ENCODE measurements at regions not wholly inside any gene's neighbourhood (a gene's known extent, or its start where the extent isn't known, plus 50 kb on each side); places are given as distances from the start of the nearest gene placed in this dataset.

GRCh38 chr18:67733088-67733487, 216.6 kb upstream of the DSEL start:
- H3K27me3 ChIP-seq (replicated peaks; ENCODE audit: control insufficient read depth, insufficient read depth, low read length), result no peaks in the 10 kb centered on the region
- no peak for DNase-seq (ENCODE audit: extremely low read depth, insufficient read length)

GRCh38 chr18:67731851-67732250, 215.3 kb upstream of the DSEL start:
- no peak for DNase-seq (ENCODE audit: extremely low read depth, insufficient read length)
- Histone ChIP-seq H3K36me3 (ENCODE audit: control insufficient read depth, insufficient read depth, low read length) (no peaks in the 10 kb centered on the region), H3K4me3 (replicated peaks; ENCODE audit: low read depth, low read length) (no peak overlapping the region), H3K27me3 (replicated peaks; ENCODE audit: control insufficient read depth, insufficient read depth, low read length) (no peaks in the 10 kb centered on the region)
- TF ChIP-seq CTCF (IDR thresholded peaks at IDR 0.05; ENCODE audit: insufficient read depth, low read length, poor library complexity, severe bottlenecking), result no peak

More at GRCh38 chr18:67733088-67733487, 216.6 kb upstream of the DSEL start:
- Histone ChIP-seq H3K36me3 (ENCODE audit: control insufficient read depth, insufficient read depth, low read length) (no peaks in the 10 kb centered on the region), H3K4me3 (replicated peaks; ENCODE audit: low read depth, low read length) (no peak overlapping the region)
- TF ChIP-seq CTCF (IDR thresholded peaks at IDR 0.05; ENCODE audit: insufficient read depth, low read length, poor library complexity, severe bottlenecking), result no peak

GRCh38 chr18:67730886-67731285, 214.4 kb upstream of the DSEL start:
- DNase-seq (ENCODE audit: extremely low read depth, insufficient read length), result no peak

GRCh38 chr18:67728364-67728763, 211.8 kb upstream of the DSEL start:
- Histone ChIP-seq H3K36me3 (ENCODE audit: control insufficient read depth, insufficient read depth, low read length) (no peaks in the 10 kb centered on the region), H3K27me3 (replicated peaks; ENCODE audit: control insufficient read depth, insufficient read depth, low read length) (no peaks in the 10 kb centered on the region), H3K4me3 (replicated peaks; ENCODE audit: low read depth, low read length) (no peak overlapping the region)
- no peak for DNase-seq (ENCODE audit: extremely low read depth, insufficient read length)
- TF ChIP-seq CTCF (IDR thresholded peaks at IDR 0.05; ENCODE audit: insufficient read depth, low read length, poor library complexity, severe bottlenecking), result no peak

More at GRCh38 chr18:67730886-67731285, 214.4 kb upstream of the DSEL start:
- no peak for TF ChIP-seq CTCF (IDR thresholded peaks at IDR 0.05; ENCODE audit: insufficient read depth, low read length, poor library complexity, severe bottlenecking)
- no peak overlapping the region for H3K4me3 ChIP-seq (replicated peaks; ENCODE audit: low read depth, low read length)
- no peaks in the 10 kb centered on the region for H3K27me3 ChIP-seq (replicated peaks; ENCODE audit: control insufficient read depth, insufficient read depth, low read length)
- no peaks in the 10 kb centered on the region for H3K36me3 ChIP-seq (ENCODE audit: control insufficient read depth, insufficient read depth, low read length)

- H3K27me3 ChIP-seq (replicated peaks; ENCODE audit: control insufficient read depth, insufficient read depth, low read length), result no peaks in the 10 kb centered on the region
- no peaks in the 10 kb centered on the region for H3K36me3 ChIP-seq (ENCODE audit: control insufficient read depth, insufficient read depth, low read length)
- no peak for TF ChIP-seq CTCF (IDR thresholded peaks at IDR 0.05; ENCODE audit: insufficient read depth, low read length, poor library complexity, severe bottlenecking)
- H3K4me3 ChIP-seq (replicated peaks; ENCODE audit: low read depth, low read length), result no peak overlapping the region
- no peak for DNase-seq (ENCODE audit: extremely low read depth, insufficient read length)
Measured at GRCh38 chr18:67726882-67727281, 210.4 kb upstream of the DSEL start.

GRCh38 chr18:67717800-67718199, 201.3 kb upstream of the DSEL start:
- Histone ChIP-seq H3K27me3 (replicated peaks; ENCODE audit: control insufficient read depth, insufficient read depth, low read length) (no peaks in the 10 kb centered on the region), H3K36me3 (ENCODE audit: control insufficient read depth, insufficient read depth, low read length) (no peaks in the 10 kb centered on the region), H3K4me3 (replicated peaks; ENCODE audit: low read depth, low read length) (no peak overlapping the region)
- no peak for TF ChIP-seq CTCF (IDR thresholded peaks at IDR 0.05; ENCODE audit: insufficient read depth, low read length, poor library complexity, severe bottlenecking)
- no peak for DNase-seq (ENCODE audit: extremely low read depth, insufficient read length)

Data from GM06990 (cell line).